ENCODE measurements at regions not wholly inside any gene's neighbourhood (a gene's known extent, or its start where the extent isn't known, plus 50 kb on each side); places are given as distances from the start of the nearest gene placed in this dataset.

DNA sequence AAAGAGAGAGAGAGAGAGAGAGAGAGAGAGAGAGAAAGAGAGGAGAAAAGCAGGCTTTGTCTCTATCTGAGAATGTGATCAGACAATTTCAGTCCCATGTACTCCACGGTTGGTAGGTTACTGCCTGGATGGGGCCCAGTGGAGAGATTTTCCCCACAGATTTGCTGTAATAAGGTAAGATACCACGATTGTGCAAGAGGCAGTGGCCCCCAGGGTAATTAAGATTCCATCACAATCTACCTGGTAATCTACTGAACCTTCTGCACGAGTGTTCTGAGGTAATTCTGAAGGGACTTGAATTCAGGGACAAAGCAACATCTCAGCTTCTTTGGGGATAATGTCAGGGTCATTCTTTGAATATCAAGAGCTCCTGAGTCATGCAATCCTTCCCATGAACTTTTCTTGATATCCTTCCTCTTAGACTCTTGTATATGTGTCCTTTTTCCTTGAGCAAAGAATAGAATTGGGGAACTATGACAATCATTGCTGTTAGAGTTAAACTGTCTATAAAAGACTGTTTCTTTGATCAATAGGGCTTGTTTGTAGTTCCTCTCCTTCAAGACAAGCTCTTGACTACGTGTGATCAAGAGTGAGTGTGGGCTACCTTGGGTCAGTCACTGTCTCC, 306.6 kb downstream of the MAF start:
- DNase-seq = no peak

DNA sequence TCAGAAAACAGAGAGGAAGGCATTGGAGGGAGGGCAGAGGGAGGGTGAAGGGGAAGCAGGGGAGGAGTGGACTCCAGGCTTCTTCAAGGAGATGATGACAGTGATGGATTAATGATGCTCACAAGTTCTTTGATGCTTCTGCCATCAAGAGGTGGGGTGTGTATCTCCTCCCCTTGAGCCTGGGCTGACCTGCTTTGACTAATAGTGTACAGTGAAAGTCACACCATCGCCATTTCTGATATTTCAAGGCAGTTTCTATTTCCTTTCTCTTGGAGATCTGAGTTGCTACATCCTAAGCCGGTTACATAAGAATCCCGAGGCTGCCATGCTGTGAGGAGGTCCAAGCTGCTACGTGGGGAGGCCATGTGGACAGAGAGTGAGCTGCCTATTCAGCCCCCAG, 312.5 kb downstream of the MAF start:
- DNase-seq = no peak

DNA sequence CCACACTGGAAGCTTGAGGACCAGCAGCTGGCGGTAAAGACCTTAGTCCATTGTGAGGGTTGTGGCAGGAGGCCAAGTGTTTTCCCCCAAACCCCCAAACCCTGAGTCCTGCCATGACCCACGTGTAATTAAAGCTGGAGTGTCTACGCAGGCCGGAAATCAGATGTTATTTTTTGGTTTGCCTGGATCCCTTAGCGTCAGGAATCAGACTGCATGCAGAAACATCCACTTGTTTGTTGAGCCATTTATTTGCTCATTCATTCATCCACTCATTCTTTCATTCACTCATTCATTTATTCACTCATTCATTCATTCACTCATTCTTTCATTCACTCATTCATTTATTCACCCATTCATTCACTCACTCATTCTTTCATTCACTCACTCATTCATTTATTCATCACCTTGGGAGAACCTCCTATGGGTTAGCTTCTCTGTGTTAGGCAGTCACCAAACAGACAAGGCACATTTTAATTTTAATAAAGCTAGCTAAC, 313.1 kb downstream of the MAF start:
- DNase-seq = no peak

DNA sequence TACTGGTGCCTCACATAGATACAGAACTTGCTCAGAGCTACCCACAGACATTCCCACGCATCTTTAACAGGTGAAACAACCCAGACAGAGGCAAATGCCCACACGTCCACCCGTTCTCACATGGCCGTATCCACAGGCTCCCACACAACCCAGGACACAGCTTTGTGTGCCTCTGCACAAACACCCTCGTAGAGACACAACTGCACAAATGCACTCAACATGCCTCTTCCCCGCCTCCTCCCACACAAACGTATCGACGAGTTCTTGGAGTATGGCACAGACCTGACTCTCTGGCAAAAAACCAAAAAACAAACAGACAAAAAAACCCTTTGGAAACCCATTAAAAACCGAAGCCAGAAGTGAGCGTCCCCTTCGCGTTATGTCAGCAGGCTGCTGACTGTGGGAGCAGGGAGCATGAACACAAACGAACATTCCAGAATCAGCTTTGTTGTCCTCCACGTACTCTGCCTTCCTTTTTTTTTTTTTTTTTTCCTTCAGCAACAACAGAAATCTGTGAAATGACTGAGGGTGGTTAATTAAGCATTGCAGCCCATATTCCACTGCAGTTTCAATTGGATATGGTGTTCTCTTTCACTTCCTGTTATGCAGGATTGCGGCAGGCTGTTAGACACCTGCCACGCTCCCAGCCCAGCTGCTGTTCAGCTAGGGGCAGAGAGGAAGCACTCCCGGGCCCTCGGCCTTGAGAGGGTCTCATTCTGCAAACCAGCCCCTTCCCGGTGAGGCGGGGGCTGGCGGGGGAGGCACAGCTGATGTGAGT, 313.7 kb downstream of the MAF start:
- DNase-seq = peak; percentile 83

DNA sequence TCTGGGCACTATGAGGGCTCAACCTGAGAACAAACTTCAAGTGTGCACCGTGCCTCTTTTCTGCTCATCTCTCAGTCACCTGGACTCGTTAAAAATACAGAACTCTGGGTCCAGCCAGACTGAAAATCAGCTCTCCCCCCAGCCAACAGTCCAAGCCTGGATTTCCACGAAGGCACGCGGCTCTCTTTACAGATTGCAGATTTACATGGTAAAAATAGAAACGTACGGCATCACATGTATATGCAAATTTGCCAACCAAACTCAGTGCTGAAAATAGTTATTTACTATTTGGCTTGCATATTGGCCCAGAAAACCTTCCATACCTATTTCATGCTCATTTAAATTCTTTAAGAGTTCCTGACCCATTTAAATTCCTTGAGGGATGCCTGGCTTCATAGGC, 315.8 kb downstream of the MAF start:
- no peak for DNase-seq

DNA sequence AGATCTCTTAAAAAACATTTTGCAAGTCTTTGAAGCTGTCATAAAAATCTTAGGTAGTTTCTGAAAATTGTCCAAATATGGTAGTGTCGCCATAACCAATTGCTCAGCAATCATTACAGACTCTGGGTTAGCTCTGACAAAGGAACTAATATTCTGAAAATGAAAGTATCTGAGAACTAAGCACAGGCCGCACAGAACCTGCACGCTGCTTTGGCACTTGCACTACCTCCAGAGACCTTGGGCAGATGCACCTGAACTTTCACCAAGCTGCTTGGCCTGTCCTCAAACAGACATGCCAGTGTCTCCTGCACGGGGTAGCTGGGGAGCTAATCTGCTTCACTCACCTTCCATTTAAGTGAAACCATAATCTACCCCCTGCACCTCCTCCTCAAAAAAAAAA, 317.0 kb downstream of the MAF start:
- DNase-seq = no peak

DNA sequence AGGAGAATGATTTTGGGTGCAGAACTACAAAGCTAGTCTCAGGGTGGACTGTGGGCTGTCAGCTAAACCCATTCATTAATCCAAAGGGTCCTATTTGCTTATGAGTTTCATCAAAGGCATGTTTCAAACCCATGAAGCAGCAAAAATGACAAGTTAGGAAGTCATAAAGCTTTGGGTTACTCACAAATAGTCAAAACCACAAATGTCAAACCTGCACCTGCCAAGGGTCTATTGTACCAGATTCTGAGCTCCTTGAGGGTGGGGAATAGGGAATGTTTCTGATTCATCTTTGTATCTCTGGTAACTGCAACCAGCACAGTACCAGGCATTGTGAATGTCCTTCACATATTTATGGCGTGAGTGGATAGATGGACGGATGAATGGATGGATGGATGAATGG, 317.7 kb downstream of the MAF start:
- DNase-seq = no peak

DNA sequence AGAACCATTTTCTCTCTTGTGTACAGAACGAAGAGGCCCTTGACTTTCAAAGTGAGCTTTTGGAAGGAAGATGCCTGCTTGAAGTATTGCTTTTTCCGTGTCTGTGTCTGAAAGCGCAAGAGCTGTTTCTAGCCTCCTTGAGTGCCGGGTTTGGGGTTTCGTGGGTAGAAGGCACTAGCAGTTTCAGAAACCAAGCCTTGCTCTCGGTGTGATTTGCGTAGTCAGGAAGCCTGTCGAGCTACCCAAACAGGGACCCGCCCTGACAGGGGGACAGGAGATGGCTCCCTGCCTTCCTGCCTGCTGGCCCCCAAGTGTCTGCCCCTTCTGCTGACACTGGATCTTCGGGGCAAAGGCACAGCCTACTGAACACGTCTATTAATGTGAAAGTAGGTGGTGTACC, 322.0 kb downstream of the MAF start:
- no peak for DNase-seq

DNA sequence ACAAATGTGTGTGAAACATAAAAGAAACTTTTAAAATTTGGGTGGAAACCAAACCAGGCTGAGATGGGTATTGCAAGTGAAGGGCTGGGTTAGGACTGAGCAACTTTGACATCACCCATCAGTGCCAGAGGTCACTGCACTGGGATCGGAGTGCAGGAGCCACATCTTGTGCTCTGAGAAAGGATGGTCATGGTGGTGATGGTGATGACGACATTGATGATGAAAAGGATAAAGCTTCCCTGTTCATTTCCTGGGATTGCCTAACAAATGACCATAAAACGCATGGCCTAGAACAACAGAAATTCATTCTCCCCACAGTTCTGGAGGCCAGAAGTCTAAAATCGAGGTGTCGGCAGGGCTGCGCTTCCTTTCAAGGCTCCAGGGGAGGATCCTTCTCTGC, 324.0 kb downstream of the MAF start:
- no peak for DNase-seq

DNA sequence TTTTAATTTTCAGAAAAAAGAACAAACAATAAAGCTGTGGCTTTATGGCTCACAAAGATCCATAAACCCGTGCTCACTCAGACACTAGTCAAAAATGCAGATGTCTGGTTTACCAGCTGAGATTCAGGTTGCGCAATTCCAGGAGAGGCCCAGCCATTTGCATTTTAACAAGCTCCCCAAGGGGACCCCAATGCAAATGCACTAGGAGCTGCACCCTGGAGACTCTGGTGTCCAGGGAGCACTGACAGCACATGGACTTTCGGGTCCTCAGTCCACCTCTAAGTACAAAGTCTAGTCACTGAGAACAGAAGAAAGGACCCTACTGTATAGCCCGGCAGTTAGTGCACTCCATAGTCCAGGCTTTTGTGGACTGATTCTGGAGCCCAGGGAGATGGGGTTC, 326.3 kb downstream of the MAF start:
- DNase-seq = no peak

DNA sequence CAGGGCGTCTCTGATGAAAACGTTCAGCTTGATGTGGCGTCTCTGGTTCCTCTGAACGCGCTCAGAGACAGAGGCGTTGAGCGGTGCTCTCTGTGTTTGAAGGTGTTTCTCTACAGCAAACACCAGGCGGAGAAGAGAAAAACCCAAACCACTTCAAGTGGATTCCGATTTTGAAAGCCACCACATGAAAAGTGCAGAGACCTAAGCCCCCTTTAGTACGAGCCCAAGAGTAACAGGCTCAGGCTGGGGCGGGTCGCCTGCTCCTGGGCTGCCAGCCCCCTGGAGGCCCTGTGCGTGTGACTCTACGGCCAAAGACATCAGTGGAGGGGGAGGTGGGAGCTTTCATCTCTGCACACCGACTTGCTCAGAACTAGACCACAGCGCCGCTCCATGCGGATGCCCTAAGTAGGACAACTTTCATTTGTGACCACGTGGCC, 328.4 kb downstream of the MAF start:
- DNase-seq = no peak

DNA sequence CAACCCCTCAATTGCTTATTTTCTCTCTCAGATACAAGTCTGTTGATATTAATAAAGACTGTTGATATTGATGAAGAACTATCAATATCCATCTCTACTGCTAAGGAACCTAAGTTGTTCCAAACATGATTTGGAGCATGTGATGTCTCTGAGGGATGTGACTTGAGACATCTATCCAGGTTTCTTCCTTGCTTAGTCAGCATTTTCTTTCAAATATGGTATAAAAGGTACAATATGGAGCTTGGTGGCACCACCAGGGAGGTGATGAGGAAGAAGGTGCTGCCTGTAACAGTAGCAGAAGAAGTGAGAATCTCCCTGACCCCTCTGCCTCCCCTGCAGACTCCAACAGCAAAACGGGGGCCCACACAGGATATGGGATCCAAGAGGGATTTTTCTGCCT, 329.0 kb downstream of the MAF start:
- no peak for DNase-seq

DNA sequence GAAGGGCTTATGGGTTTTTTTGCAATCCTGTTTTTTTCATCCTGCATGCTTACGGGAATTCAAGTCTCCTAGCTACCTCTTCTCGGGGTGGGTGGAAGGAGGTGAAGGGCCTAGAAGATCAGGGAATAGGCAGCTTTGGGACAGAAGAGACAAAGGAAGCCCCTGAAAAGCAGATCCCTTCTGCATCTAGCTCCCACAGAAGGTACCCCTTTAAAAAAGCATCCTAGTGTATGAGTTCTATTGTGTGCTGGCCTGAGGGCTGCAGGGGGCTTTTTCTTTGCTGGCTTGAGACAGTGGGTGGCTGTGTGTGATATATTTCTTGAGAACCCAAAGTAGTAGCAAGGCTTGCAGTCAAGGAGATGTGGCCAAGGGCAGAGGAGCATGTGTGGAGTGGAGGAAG, 330.5 kb downstream of the MAF start:
- DNase-seq = no peak

DNA sequence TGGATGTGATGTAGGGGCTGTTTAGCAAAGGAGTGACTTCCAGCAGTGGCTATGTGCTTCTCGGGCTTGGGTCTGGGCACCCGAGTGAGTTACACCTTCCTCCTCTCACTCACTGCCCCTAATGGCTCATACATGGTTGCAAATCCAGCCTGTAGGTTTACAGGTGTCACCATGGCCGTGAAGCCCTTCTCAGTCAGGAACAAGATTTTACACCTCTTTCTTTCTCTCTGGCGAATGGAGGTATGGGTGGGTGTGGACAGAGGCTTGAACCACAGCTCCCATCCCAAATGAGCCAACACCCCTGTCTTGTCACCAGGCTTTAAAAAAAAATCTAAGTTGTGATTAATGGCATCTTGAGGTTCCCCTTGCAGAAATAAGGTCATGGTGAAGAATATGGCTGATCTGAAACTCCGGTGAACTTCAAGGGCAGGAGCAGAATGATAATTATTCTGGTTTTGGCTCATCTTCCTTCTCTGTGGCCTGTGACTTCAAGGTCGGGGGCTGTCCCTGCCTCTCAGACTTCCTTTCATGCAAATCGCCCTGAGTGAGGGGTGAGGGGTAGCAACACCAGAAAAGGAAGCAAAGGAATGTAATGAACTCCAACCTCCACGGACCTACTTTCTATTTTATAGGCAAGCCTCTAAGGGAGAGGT, 331.2 kb downstream of the MAF start:
- DNase-seq = no peak

DNA sequence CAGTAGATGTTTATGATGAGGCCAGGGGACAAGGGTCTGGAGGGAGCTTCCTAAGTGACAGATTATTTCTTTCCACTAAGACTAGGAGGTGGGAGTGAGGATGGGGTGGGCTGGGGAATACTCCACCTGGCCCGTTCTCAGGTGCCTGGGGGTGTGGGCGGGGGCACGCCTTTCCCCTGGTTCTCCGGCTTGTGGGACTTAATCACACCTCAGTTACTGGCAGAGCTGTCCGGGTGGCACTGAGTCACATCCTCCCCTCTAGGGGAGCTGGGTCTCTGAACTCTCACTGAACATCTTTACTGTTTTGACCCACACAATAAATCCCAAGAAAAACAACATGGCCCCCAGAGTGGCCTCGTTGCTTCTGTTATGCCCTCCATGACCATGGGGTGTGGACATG, 332.8 kb downstream of the MAF start:
- no peak for DNase-seq

DNA sequence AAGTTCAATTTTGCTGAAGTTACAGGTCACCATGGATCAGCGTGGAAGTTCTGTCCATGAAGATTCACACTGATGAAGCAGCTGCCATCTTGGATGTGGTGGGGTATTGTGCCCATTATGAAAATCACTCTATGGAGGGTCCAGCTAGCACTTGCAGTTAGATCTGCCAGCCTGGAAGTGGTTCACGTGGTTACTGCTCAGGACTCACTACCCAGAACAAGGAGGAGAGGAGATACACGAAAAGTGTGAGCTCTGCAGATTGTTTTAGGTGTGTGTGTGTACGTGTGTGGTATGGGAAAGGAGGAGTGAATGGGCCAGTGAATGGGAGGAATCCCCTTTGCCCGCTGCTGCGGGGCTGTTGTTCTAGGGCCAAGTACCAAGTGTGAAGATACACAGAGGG, 333.4 kb downstream of the MAF start:
- DNase-seq = no peak

DNA sequence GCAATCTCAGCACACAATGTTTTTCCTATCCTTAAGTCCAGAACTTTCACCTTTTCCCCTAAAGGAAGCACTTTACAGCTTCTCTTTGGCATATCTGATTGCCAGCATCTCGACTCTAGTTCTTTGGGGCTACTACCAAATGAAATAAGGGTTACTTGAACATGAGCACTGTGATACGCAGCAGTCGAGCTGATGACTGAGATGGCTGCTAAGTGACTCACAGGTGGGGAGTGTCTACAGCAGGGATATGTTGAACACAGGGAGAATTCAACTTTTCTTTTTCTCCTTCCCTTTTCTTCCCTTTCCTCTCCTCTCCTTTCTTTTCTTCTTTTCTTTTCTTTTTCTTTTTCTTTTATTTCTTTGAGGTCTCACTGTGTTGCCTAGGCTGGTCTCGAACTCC, 334.8 kb downstream of the MAF start:
- no peak for DNase-seq

DNA sequence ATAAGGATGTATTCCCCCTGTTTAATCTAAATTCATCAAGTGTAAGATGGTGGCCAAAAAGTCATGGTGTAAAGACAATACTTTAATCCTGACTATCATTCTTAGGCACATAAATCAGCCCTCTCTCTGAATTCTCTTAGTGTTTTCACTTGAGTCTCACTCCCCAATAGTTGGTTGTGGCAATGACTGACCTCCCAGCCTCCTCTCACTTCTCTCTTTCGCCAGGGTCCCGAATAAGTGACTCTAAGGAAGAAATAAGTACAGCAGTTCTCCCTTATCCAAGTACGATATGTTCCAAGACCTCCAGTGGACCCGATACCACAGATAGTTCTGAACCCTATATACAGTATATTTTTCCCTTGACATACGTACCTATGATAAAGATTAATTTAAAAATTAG, 335.3 kb downstream of the MAF start:
- no peak for DNase-seq

DNA sequence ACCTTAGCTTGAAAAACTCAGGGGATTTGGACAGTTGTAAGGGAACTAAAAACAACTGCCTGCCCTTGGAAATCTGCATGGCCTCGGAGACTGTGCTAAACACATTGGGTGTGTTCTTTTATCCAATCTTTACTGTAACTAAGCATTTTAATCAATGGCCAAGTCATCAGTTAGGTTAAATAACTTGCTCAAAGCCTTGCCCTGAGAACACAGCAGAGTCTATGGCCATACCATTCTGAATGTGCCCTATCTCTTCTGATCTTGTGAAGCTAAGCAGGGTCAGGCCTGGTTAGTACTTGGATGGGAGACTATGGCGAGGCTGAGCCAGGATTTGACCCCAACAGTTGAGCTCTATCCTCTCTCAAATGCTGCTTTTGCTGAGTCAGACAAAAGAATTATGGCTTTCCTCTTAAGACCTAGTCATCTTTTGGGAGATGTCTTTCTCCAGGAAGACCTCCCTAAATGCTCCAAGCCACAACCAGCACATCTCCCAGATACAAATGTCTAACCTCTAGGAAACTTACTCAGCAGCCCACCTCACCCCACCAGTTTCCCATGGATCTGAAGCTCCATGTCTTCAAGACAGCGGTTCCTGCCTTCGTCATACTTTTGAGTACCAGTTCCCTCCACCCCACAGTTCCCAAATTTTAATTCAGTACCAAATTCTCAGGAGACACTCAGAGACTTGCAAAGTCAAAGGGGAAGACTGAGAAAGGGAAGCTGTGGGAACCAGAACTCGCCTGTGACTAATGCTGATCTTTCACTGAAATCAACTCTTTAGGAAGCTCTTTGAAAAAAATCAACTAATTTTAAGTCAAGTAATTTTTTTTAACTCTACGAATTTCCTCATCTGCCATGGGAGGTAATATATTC, 336.1 kb downstream of the MAF start:
- DNase-seq = no peak

DNA sequence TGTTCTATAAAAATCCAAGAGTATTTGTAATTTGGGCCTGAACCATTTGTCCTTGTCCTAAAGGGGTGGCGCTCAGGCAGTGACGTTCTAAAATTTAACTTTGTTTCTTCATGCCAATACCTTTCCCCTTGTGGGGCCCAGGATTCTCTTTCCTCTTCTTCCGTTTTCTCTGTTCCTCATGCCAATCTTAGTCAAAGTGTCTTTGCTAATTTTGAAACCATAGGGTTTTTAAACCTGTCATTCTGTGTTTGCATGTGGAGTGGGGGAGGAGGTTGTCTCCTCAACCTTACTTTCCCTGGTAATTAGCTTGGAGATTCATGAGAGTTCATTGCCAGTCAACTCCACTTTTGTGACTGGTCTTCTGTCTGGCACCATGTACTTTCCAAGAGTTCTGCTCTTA, 337.1 kb downstream of the MAF start:
- DNase-seq = no peak

Measured in NCI-H1436 (cell line).